Activated CD4-positive, alpha-beta memory T cell treated with anti-CD3 and anti-CD28 coated beads for 36 hours (primary cell): ENCODE measurements at regions not wholly inside any gene's neighbourhood (a gene's known extent, or its start where the extent isn't known, plus 50 kb on each side); places are given as distances from the start of the nearest gene placed in this dataset.

ENCODE experiments used
- CTCF ChIA-PET: fragments of 350-600 bp; sonication (Branson Sonifier 250); formaldehyde crosslinking; loops from one replicate; lab custom pipeline; 2021; ENCODE audit warnings: antibody characterized with exemption, inconsistent platforms; lab: Charles Lee
- POLR2A ChIA-PET: fragments of 350-600 bp; sonication (Branson Sonifier 250); formaldehyde crosslinking; loops from one replicate; lab custom pipeline; 2021; ENCODE audit warnings: antibody characterized with exemption; lab: Charles Lee
- DNase-seq: peaks from one replicate; pipeline ENCODE4 v3.0.0-alpha.2; 2020
- H3K27ac Mint-ChIP-seq: one replicate; pipeline ENCODE4 v1.8.0; 2021; ENCODE audit warnings: mixed read lengths
- H3K27me3 Mint-ChIP-seq: one replicate; pipeline ENCODE4 v1.8.0; 2021; ENCODE audit warnings: mixed read lengths
- H3K36me3 Mint-ChIP-seq: one replicate; pipeline ENCODE4 v1.8.0; 2021; ENCODE audit warnings: mixed read lengths
- H3K4me1 Mint-ChIP-seq: one replicate; pipeline ENCODE4 v1.8.0; 2021; ENCODE audit warnings: low read depth, mixed read lengths
- H3K4me3 Mint-ChIP-seq: one replicate; pipeline ENCODE4 v1.8.0; 2021; ENCODE audit warnings: mild to moderate bottlenecking, mixed read lengths
- H3K9me3 Mint-ChIP-seq: one replicate; pipeline ENCODE4 v1.8.0; 2021; ENCODE audit warnings: mixed read lengths
- intact Hi-C: fragments of 100-400 bp; cut with micrococcal nuclease; formaldehyde crosslinking; loops from one replicate; pipeline ENCODE4 v1.15.1; 2023

DNA sequence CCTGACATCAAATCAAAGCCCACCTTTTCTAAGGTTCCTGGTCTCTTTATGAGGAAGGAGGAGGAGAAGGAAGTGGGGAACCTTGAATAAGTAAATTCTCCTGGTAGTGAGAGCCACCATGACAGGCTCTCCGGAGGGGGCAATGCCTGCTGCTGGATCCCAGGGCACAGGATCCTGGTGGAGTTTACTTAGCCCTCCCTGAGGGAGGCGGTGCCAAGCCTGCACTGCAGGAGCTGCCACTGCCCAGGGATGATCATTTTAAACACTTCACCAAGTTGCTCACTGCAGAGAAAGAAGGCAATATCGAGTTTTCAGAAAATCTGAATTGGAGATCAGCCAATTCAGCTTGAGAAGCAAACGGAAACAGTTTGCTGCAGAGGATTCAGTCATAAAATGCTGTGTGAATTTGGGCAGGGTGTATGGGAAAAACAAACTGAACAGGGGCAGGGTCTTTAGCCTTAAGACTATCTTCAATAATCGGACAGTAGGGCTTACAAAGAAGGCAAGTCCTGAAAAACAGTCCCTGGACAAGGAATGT is 200.7 kb downstream of the RAD51AP2 start:
- ChIA-PET POLR2A (no interaction called here), CTCF (no interaction called here)
- peaks cover 2% of the 10 kb centered on the region for H3K9me3 Mint-ChIP-seq
- H3K27ac Mint-ChIP-seq: no peak overlapping the region
- H3K4me1 Mint-ChIP-seq: no peaks in the 10 kb centered on the region
- no peaks in the 10 kb centered on the region for H3K36me3 Mint-ChIP-seq
- no peaks in the 10 kb centered on the region for H3K27me3 Mint-ChIP-seq
- no peak overlapping the region for H3K4me3 Mint-ChIP-seq
- intact Hi-C loops: no loop called here
- no peak for DNase-seq

DNA sequence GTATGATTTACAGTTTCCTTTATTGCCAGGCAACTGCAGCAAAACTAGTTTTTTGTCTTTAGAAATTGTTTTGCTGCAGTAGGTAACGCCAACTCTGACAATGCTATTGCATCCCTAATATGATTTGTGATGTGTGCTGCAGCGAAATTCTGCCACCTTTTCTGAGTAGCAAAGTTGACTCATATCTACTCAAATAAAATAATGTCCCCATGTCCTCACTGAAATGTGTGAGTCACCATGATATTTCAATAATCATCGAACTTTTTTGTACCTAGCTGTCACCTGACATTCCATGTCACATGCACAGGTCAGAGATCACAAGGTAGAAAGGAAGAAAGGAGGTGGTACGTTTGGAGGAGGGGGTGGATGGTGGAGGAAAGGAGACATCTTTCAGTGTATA is 205.0 kb downstream of the RAD51AP2 start:
- no peaks in the 10 kb centered on the region for H3K27me3 Mint-ChIP-seq
- H3K9me3 Mint-ChIP-seq: no peaks in the 10 kb centered on the region

DNA sequence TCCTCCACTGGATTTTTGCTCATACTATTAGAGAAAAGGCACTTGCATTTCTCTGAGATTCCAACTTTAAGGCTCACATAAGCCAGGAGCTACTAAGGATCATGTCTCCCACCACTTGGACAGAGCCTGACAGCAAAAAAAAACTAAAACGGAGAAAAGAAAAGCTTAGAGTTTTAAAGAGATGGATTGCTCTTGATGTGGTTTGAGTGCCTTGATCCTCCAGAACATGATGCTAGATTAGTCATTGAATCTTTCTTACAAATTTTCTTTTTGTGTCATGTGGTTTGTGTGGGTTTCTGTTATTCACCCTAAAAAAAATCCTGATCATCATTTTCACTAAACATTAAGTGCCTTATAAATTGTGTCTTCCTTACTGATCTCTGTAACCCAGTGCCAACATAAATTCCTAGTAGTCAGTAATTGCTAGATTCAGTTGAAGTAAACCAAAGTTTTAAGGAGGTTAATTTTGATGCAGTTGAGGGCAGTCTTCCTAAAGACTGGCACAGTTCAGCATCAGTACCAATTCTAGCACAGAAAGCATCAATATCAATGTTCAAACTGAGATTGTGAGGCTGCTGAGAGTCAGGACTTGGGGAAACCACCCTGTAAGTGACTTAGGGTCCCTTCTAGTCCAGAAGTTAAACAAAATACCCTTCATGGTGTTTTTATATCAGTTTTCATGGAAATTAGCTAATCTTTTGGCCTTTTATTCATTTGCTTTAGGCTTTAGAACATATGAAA is 206.3 kb downstream of the RAD51AP2 start:
- intact Hi-C loops: no loop called here

More for the DNA sequence above, 205.0 kb downstream of the RAD51AP2 start:
- ChIA-PET CTCF (no interaction called here), POLR2A (no interaction called here)
- no peak overlapping the region for H3K27ac Mint-ChIP-seq
- intact Hi-C loops: no loop called here
- no peaks in the 10 kb centered on the region for H3K36me3 Mint-ChIP-seq
- H3K4me1 Mint-ChIP-seq: no peaks in the 10 kb centered on the region
- DNase-seq: no peak
- H3K4me3 Mint-ChIP-seq: no peak overlapping the region

DNA sequence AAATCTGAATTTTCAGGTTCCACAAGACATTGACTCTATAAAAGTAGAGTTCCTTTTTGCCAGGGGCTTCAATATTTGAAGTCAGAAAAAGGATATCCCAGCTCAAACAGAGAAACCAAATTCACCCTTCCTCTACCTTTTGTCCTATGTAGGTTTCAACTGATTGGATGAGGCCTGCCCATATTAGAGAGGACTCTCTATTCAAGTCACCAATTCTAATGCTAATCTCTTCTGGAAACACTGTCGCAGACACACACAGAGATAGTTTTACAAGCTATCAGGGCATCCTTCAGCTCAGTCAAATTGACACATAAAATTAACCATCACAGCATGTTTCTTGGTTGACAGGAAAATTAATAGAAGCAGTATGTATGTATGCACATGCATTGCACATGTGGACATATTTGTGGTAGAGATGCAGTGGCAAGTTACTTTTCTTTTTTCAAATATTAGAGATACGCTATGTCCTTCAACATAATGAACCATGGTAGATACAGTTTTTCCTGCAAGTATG is 207.1 kb downstream of the RAD51AP2 start:
- H3K27me3 Mint-ChIP-seq: no peaks in the 10 kb centered on the region
- H3K27ac Mint-ChIP-seq: no peak overlapping the region
- H3K4me1 Mint-ChIP-seq: no peaks in the 10 kb centered on the region
- intact Hi-C loops: no loop called here
- POLR2A ChIA-PET: no interaction called here
- no peaks in the 10 kb centered on the region for H3K9me3 Mint-ChIP-seq
- no peak overlapping the region for H3K4me3 Mint-ChIP-seq
- CTCF ChIA-PET: interaction anchor here (1.5 kb wide), 1 partner anchor 359 kb away, joined by 3 read pairs; no protein-coding TSS in a partner anchor
- H3K36me3 Mint-ChIP-seq: no peaks in the 10 kb centered on the region
- no peak for DNase-seq

More for the DNA sequence above, 206.3 kb downstream of the RAD51AP2 start:
- CTCF ChIA-PET: interaction anchor here (1.5 kb wide), 1 partner anchor 359 kb away, joined by 3 read pairs; no protein-coding TSS in a partner anchor
- H3K4me3 Mint-ChIP-seq: no peak overlapping the region
- H3K4me1 Mint-ChIP-seq: no peaks in the 10 kb centered on the region
- no peak overlapping the region for H3K27ac Mint-ChIP-seq
- H3K36me3 Mint-ChIP-seq: no peaks in the 10 kb centered on the region
- H3K9me3 Mint-ChIP-seq: no peaks in the 10 kb centered on the region
- POLR2A ChIA-PET: no interaction called here
- no peaks in the 10 kb centered on the region for H3K27me3 Mint-ChIP-seq
- DNase-seq: no peak

DNA sequence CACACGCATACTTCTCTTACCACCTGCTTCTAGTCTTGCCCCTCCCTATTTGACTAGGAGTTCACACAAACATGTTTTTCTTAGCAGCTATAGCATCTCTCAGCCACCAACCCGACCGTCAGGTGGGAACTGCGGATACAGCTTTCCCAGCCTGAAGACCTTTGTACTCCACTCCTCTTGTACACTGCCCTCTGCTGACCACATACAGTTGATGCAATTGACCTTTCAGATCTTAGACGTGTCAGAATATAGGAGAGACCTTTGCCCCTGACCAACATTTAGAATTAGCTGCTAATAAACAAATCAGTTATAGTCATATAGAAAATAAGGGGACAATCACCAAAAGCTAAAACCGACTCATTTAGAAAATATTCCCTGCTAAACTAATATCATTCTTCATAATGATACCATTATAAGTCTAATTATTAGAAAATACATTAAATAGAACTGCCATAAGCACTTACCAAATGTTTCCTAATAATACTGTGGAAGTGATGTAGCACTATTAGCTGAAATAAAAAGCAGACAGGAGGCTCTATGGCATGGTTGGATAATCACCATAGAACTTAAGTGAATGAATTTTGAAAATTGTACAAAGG is 208.4 kb downstream of the RAD51AP2 start:
- H3K4me3 Mint-ChIP-seq: no peak overlapping the region
- no peaks in the 10 kb centered on the region for H3K27me3 Mint-ChIP-seq
- no peak for DNase-seq
- ChIA-PET POLR2A (no interaction called here), CTCF (interaction anchor here (1.0 kb wide), 1 partner anchor 991 kb away, joined by 4 read pairs; no protein-coding TSS in a partner anchor)
- no peak overlapping the region for H3K27ac Mint-ChIP-seq
- H3K9me3 Mint-ChIP-seq: no peaks in the 10 kb centered on the region
- H3K36me3 Mint-ChIP-seq: no peaks in the 10 kb centered on the region
- H3K4me1 Mint-ChIP-seq: no peaks in the 10 kb centered on the region
- intact Hi-C loops: loop anchor here (2.0 kb wide), 1 partner anchor 537 kb away; no protein-coding TSS in a partner anchor

DNA sequence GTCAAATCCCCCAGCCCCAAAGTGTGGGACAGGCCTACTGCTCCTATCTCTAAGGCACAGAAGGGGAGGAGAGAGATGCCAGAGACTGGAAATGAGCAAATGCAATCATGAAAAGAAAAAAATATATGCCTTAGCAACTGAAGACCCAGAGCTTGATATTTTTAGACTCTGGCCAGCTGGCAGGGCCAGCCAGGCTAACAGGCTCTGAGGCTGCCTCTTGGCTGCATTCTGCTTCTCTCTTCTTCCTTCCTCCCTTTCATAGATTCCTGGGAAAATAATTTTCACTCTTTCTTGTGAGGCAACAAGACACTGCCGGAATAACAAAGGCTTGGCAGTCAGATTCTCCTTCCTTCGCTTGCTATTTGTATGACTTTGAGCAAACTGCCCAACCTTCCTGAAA is 209.1 kb downstream of the RAD51AP2 start:
- no peak for DNase-seq
- H3K4me1 Mint-ChIP-seq: no peaks in the 10 kb centered on the region
- intact Hi-C loops: loop anchor here (2.0 kb wide), 1 partner anchor 536 kb away; no protein-coding TSS in a partner anchor
- H3K36me3 Mint-ChIP-seq: no peaks in the 10 kb centered on the region
- no peak overlapping the region for H3K27ac Mint-ChIP-seq
- H3K4me3 Mint-ChIP-seq: no peak overlapping the region
- H3K9me3 Mint-ChIP-seq: no peaks in the 10 kb centered on the region
- CTCF ChIA-PET: no interaction called here
- POLR2A ChIA-PET: no interaction called here
- H3K27me3 Mint-ChIP-seq: no peaks in the 10 kb centered on the region

DNA sequence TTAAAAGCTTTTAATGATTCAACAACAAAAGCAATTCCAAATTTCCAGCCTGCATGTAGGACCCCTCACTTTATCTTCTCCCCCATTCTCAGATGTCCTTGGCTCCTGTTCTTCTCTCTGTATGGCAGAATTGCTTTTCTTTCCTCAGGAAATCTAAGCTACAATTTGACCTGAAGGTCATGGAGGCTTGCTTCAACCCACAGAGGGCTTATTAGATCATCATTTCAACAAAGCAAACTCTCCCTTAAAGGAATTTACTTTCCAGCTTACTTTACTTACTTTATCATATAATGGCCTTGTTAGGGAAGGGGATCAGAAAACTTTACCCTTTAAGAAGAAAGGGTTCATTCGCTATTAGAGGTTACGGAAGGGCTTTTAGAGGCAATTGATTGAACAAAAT is 211.5 kb downstream of the RAD51AP2 start:
- intact Hi-C loops: no loop called here
- no peak overlapping the region for H3K4me3 Mint-ChIP-seq
- POLR2A ChIA-PET: no interaction called here
- H3K9me3 Mint-ChIP-seq: no peaks in the 10 kb centered on the region
- H3K4me1 Mint-ChIP-seq: no peaks in the 10 kb centered on the region
- CTCF ChIA-PET: no interaction called here
- no peak for DNase-seq
- H3K27me3 Mint-ChIP-seq: no peaks in the 10 kb centered on the region
- no peak overlapping the region for H3K27ac Mint-ChIP-seq
- H3K36me3 Mint-ChIP-seq: no peaks in the 10 kb centered on the region

DNA sequence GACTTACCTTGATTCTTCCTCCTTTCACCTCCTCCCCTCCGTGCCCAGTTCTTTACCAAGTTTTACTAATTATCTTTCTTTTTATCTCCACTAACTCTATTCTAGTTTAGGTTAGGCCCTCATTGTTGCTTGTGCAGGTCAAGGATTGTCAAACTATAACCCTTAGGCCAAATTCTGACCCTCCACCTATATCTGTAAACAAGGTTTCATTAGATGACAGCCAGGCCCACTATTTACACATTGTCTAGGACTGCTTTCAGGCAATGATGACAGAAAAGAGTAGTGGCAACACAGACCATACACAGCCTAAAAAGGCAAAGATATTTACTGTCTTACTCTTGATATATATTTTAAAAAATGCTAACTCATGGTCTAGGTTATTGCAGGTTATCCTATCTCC is 212.0 kb downstream of the RAD51AP2 start:
- Mint-ChIP-seq H3K4me1 (no peaks in the 10 kb centered on the region), H3K4me3 (no peak overlapping the region), H3K27ac (no peak overlapping the region), H3K27me3 (no peaks in the 10 kb centered on the region), H3K36me3 (no peaks in the 10 kb centered on the region), H3K9me3 (no peaks in the 10 kb centered on the region)
- ChIA-PET POLR2A (no interaction called here), CTCF (no interaction called here)
- no peak for DNase-seq
- intact Hi-C loops: no loop called here

DNA sequence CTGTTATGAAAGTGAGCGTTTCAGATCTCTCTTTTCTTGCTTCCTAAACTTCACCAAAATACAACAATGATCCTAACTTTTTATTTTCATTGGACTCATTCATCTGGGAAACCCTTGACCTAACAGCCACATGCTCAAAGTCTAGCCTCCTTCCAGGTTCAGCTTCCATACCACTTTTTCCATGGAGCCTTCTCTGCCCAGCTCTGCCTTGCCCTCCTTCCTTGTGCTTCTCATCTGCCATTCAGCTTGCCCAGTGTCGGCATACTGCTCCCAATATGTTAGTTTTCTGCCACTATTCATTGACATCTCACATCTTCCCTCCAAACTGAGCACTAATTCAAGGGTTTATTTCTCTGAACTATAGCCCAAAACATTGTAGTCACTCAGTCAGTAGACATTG is 214.7 kb downstream of the RAD51AP2 start:
- no peak for DNase-seq
- no peaks in the 10 kb centered on the region for H3K9me3 Mint-ChIP-seq
- H3K4me3 Mint-ChIP-seq: no peak overlapping the region
- no peak overlapping the region for H3K27ac Mint-ChIP-seq
- CTCF ChIA-PET: no interaction called here
- POLR2A ChIA-PET: no interaction called here
- no peaks in the 10 kb centered on the region for H3K36me3 Mint-ChIP-seq
- no peaks in the 10 kb centered on the region for H3K27me3 Mint-ChIP-seq
- H3K4me1 Mint-ChIP-seq: no peaks in the 10 kb centered on the region
- intact Hi-C loops: no loop called here

DNA sequence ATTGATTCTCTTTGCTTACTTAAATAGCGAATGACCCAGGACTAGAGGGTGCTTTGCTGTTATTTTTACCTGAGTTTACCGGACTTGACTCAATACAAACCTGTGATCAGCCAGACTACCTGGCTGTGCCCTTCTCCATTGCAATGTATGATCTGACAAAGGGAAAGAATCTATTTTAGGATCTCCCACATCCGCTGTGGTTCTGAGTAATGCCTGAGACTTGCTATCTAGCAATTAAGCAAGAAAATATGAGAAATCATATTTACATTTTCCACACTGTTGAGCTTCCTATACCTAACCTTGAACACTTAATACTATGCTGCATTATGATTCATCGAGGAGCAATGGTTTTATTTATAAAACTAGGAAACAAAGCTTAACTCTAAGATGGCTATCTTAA is 215.2 kb downstream of the RAD51AP2 start:
- DNase-seq: no peak
- Mint-ChIP-seq H3K9me3 (no peaks in the 10 kb centered on the region), H3K4me3 (no peak overlapping the region), H3K4me1 (no peaks in the 10 kb centered on the region), H3K27me3 (no peaks in the 10 kb centered on the region), H3K36me3 (no peaks in the 10 kb centered on the region), H3K27ac (no peak overlapping the region)
- intact Hi-C loops: no loop called here
- ChIA-PET POLR2A (no interaction called here), CTCF (no interaction called here)

DNA sequence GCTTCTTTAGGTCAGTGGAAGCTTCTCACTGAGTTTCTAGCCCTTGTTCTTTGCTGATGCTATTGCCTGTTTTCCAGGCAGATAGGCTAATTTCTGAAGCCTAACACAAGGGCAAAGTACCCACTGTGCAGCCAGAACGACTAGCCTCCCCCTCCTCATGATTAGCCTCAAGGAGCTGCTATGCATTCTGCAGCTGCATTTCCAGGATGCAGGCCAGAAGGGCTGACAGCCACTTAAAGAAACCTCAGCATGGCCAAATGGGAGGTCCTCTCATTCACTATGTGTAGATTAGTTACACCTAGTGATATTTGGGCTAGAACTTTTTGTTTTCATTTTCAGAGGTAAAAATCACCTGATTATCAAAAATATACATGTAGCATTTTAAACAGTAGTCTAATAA is 216.0 kb downstream of the RAD51AP2 start:
- Mint-ChIP-seq H3K4me1 (no peaks in the 10 kb centered on the region), H3K27ac (no peak overlapping the region), H3K4me3 (no peak overlapping the region), H3K27me3 (no peaks in the 10 kb centered on the region), H3K36me3 (no peaks in the 10 kb centered on the region), H3K9me3 (no peaks in the 10 kb centered on the region)
- intact Hi-C loops: no loop called here
- CTCF ChIA-PET: no interaction called here
- no peak for DNase-seq
- POLR2A ChIA-PET: no interaction called here

DNA sequence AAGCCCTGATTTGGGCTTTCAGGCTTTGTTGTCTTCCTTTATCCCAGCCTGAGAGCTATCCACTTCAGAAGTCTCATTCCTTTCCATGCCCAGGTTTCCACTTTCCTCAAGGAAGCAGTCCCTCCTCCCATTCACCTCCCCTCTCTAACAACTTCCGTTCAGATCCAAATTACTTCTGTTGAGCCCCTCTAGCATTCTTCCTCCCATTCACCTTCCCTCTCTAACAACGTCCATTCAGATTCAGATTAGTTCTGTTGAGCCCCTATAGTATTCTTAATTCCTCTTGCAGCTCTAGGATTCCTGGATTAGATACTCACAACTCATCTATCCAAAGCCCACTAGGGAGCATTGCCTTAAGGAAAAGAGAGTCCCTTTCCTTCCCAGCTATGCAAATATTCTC is 216.8 kb downstream of the RAD51AP2 start:
- Mint-ChIP-seq H3K27ac (no peak overlapping the region), H3K4me1 (no peaks in the 10 kb centered on the region), H3K4me3 (no peak overlapping the region), H3K27me3 (no peaks in the 10 kb centered on the region), H3K36me3 (no peaks in the 10 kb centered on the region), H3K9me3 (no peaks in the 10 kb centered on the region)
- CTCF ChIA-PET: no interaction called here
- intact Hi-C loops: no loop called here
- POLR2A ChIA-PET: no interaction called here
- no peak for DNase-seq
